Spleen (tissue), 11 donors: ENCODE measurements at regions not wholly inside any gene's neighbourhood (a gene's known extent, or its start where the extent isn't known, plus 50 kb on each side); places are given as distances from the start of the nearest gene placed in this dataset.

Source experiments
- DNase-seq: peaks from one replicate; pipeline ENCODE4 v3.0.0-alpha.2; 2020
- H3K27ac ChIP-seq, 8 donors: fragments of 200-600 bp; sonication (generic) in 7 of 8; 1 replicate in 4 of 8; 2 replicates in 4 of 8; pipeline versions ENCODE4 v1.5.0 to v1.8.0; 2016 to 2021; ENCODE audit warnings: inconsistent platforms in 4 of 8, mild to moderate bottlenecking in 4 of 8, moderate library complexity in 1 of 8
- H3K27me3 ChIP-seq, 7 donors: fragments of 200-600 bp; sonication (generic) in 6 of 7; replicated peaks in 1 of 7; 1 replicate in 4 of 7; 2 replicates in 3 of 7; pipeline versions ENCODE4 v1.5.0 to v1.8.0; 2016 to 2021; ENCODE audit warnings: inconsistent platforms in 3 of 7, mild to moderate bottlenecking in 1 of 7
- H3K36me3 ChIP-seq, 6 donors: fragments of 200-600 bp; sonication (generic) in 5 of 6; 1 replicate in 4 of 6; 2 replicates in 2 of 6; pipeline versions ENCODE4 v1.5.0 to v1.8.0; 2016 to 2021; ENCODE audit warnings: inconsistent platforms in 2 of 6
- H3K4me1 ChIP-seq, 6 donors: fragments of 200-600 bp; sonication (generic) in 5 of 6; 1 replicate in 3 of 6; 2 replicates in 3 of 6; pipeline versions ENCODE4 v1.5.0 to v1.8.0; 2016 to 2021; ENCODE audit warnings: inconsistent platforms in 3 of 6
- H3K4me3 ChIP-seq, 8 donors: fragments of 200-600 bp; sonication (generic) in 7 of 8; 1 replicate in 4 of 8; 2 replicates in 4 of 8; pipeline versions ENCODE4 v1.5.0 to v1.8.0; 2016 to 2021; ENCODE audit warnings: inconsistent platforms in 4 of 8, mild to moderate bottlenecking in 4 of 8, moderate library complexity in 2 of 8
- H3K9me3 ChIP-seq, 8 donors: fragments of 200-600 bp; sonication (generic) in 7 of 8; 1 replicate in 4 of 8; 2 replicates in 4 of 8; pipeline versions ENCODE4 v1.5.0 to v1.8.0; 2016 to 2021; ENCODE audit warnings: inconsistent platforms in 4 of 8
- POLR2A ChIP-seq, 3 donors: fragments of 450-650 bp; IDR thresholded peaks; one replicate each; pipeline ENCODE4 v1.5.1; 2017; ENCODE audit warnings: antibody characterized with exemption in 3 of 3, mild to moderate bottlenecking in 1 of 3
- POLR2AphosphoS5 ChIP-seq, 3 donors: sonication (generic); formaldehyde crosslinking; IDR thresholded peaks; one replicate each; pipeline ENCODE4 v1.5.1; 2017; ENCODE audit warnings: antibody characterized with exemption in 3 of 3
- WGBS, 5 donors: extraction: QIAGEN DNeasy Blood & Tissue Kit in 3 of 5; methylation state at CpG; one replicate each; pipeline versions ENCODE4 v1.1.5 to v1.1.7; 2013 to 2018; 5-methylcytosine and 5-hydroxymethylcytosine counted together
- intact Hi-C: fragments of 100-400 bp; cut with DNase I; formaldehyde crosslinking; loops from one replicate; pipeline ENCODE4 v1.15.0; 2023; ENCODE audit warnings: low total_unique reads
- TF ChIP-seq, protein P1 (sequence below), 11 experiments: fragments of 200-600 bp in 7 of 11; fragments of 450-650 bp in 4 of 11; sonication (generic) in 4 of 11; IDR thresholded peaks in 8 of 11; conservative IDR thresholded peaks in 3 of 11; 1 replicate in 7 of 11; 2 replicates in 4 of 11; pipeline versions ENCODE4 v1.4.0 to v1.8.0; 2016 to 2021; ENCODE audit warnings: antibody characterized with exemption in 11 of 11, inconsistent platforms in 4 of 11, mild to moderate bottlenecking in 1 of 11
- donor health status: healthy with polysubstance abuse.
- donor health status: DM: no; HTN: no; CAD: no; lungs with moderate emphysema.
- donor health status: DM: no; HTN: no; CAD: no.
- donor health status: Bipolar disorder and iron deficiency.
- donor health status: healthy.
- donor health status: DM: no; HTN: no; CAD: no.
- donor health status: DM: yes; HTN: yes; CAD: no.

DNA sequence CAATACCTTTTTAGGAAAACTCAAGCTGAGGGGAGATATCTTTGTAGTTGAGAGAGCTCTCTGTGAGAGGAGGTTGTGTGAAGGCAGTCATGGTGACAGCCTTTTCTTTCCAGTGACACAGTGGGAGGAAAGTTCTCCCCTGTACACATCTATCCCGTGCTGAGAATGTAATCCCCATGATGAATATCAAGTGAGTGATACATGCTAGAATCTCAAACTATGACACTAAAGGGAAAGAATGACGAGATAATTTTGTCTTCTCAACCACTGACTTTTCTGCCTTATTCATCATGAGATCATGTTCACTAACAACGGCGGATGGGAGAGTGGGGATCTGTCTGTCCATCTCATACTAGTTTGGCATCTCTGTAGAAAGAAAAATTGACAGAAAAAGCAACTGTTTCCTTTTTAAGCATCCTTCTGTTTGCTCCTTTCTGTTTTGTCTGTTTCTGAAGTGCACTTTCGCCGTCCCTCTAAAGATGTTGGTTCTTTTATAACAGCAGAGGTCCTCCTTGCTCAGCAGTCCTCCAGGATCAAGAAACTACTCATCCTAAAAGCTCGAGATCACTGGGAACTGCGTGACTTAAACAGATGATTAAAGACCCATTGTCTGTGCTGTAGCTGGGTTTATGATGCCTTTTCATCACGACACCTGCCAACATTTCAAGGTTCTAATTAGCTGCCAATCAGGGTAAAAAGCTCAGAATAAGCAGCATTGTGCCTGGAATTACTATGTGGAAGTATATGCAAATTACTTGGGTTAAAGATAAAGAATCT lies 137.6 kb downstream of the DCK start:
- H3K27me3 ChIP-seq: no peaks in the 10 kb centered on the region
- no peaks in the 10 kb centered on the region for H3K9me3 ChIP-seq
- no peak overlapping the region for H3K4me3 ChIP-seq
- no peaks in the 10 kb centered on the region for H3K4me1 ChIP-seq
- no peak for DNase-seq
- WGBS, 5 donors: 74 to 86% (median 79%) methylated on average over 9 of the region's 9 CpGs
- intact Hi-C loops: no loop called here
- H3K36me3 ChIP-seq: no peaks in the 10 kb centered on the region
- no peak overlapping the region for H3K27ac ChIP-seq
- TF ChIP-seq POLR2AphosphoS5 (IDR thresholded peaks at IDR 0.05): no peak

DNA sequence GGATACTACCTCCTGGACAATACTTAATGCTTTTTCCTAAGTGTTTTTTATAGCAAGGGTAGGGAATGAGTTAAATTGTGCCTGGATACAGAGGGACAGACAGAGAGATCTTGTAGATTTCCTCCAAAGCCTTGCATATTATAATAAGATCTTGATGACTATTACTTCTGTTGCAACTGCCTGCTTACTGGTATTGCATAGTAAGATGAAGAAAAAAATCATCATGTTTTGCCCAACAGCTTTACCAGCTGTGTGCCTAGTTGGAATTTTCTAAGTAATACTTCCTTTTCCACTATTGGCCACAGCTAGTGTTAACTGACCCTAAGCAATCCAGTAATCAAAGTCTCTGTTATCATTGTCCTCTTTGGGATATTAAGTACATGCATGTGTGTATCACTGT lies 139.0 kb downstream of the DCK start:
- no peaks in the 10 kb centered on the region for H3K27me3 ChIP-seq
- no peaks in the 10 kb centered on the region for H3K9me3 ChIP-seq
- H3K36me3 ChIP-seq: no peaks in the 10 kb centered on the region
- H3K27ac ChIP-seq: no peak overlapping the region
- TF ChIP-seq POLR2A (IDR thresholded peaks at IDR 0.05) (no peak), POLR2AphosphoS5 (IDR thresholded peaks at IDR 0.05) (no peak)
- TF ChIP-seq, protein P1, sequence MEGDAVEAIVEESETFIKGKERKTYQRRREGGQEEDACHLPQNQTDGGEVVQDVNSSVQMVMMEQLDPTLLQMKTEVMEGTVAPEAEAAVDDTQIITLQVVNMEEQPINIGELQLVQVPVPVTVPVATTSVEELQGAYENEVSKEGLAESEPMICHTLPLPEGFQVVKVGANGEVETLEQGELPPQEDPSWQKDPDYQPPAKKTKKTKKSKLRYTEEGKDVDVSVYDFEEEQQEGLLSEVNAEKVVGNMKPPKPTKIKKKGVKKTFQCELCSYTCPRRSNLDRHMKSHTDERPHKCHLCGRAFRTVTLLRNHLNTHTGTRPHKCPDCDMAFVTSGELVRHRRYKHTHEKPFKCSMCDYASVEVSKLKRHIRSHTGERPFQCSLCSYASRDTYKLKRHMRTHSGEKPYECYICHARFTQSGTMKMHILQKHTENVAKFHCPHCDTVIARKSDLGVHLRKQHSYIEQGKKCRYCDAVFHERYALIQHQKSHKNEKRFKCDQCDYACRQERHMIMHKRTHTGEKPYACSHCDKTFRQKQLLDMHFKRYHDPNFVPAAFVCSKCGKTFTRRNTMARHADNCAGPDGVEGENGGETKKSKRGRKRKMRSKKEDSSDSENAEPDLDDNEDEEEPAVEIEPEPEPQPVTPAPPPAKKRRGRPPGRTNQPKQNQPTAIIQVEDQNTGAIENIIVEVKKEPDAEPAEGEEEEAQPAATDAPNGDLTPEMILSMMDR (IDR thresholded peaks at IDR 0.05 in 8 of 11, conservative IDR thresholded peaks at IDR 0.05 in 3 of 11): no peak
- no peaks in the 10 kb centered on the region for H3K4me1 ChIP-seq
- no peak for DNase-seq
- intact Hi-C loops: no loop called here
- H3K4me3 ChIP-seq: no peak overlapping the region

DNA sequence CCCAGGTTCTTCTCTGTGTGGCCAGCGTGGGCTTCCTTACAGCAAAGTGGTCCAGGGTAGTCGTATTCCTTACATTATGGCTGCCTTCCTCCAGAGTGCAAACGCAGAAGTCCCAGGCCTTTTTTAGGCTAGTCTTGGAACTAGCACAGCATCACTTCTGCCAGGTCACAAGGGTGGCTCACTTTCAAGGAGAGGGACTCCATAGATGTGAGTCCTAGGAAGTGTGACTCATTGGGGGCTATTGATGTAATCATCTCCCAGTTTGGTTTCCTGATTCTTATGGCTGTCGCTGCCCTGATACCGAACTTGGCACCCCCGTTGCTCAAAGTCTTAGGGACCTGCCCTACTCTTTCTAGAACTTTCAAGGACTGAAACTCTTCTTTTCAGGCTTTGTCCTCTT lies 140.0 kb downstream of the DCK start:
- H3K27ac ChIP-seq: no peak overlapping the region
- H3K4me1 ChIP-seq: no peaks in the 10 kb centered on the region
- DNase-seq: no peak
- no peaks in the 10 kb centered on the region for H3K36me3 ChIP-seq
- 87 to 95% (median 89%) methylated on average over 6 of the region's 6 CpGs for WGBS, 5 donors
- intact Hi-C loops: no loop called here
- no peak for TF ChIP-seq POLR2AphosphoS5 (IDR thresholded peaks at IDR 0.05)
- TF ChIP-seq POLR2A (IDR thresholded peaks at IDR 0.05): no peak
- TF ChIP-seq, protein P1 (IDR thresholded peaks at IDR 0.05 in 8 of 11, conservative IDR thresholded peaks at IDR 0.05 in 3 of 11): no peak
- no peaks in the 10 kb centered on the region for H3K27me3 ChIP-seq
- H3K9me3 ChIP-seq: no peaks in the 10 kb centered on the region
- H3K4me3 ChIP-seq: no peak overlapping the region

DNA sequence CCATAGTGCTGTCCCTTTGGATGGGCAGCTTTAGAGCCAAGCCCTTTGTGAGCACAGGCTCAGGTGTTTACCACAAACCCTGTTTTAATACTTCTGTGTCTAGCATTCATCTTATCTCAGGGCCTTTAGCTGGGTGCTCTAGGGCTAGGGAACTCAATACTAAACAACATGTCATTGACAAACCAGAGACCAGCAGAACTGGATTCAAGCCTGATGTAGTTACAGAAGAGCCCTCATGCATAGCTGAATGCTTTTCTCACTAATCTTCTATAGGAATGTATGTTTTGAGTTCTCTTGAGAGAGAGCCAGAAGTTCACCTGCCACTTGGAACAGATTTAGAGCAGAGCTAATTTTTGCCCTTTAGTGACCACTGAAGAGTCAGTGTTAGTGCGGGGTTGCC lies 142.6 kb downstream of the DCK start:
- Histone ChIP-seq H3K27ac (no peak overlapping the region), H3K9me3 (no peaks in the 10 kb centered on the region), H3K4me1 (no peaks in the 10 kb centered on the region), H3K4me3 (no peak overlapping the region), H3K27me3 (no peaks in the 10 kb centered on the region), H3K36me3 (no peaks in the 10 kb centered on the region)
- 87 to 100% (median 96%) methylated on average over 1 of the region's 1 CpG for WGBS, 5 donors
- no peak for DNase-seq
- no peak for TF ChIP-seq POLR2A (IDR thresholded peaks at IDR 0.05)
- TF ChIP-seq POLR2AphosphoS5 (IDR thresholded peaks at IDR 0.05): no peak
- TF ChIP-seq, protein P1 (IDR thresholded peaks at IDR 0.05 in 8 of 11, conservative IDR thresholded peaks at IDR 0.05 in 3 of 11): no peak
- intact Hi-C loops: no loop called here
